ENCODE measurements at regions not wholly inside any gene's neighbourhood (a gene's known extent, or its start where the extent isn't known, plus 50 kb on each side); places are given as distances from the start of the nearest gene placed in this dataset.

GRCh38 chr12:114744285-114744684 lies 60.3 kb upstream of the TBX3 start:
- Histone ChIP-seq H4K20me1 (ENCODE audit: insufficient read depth, poor library complexity, severe bottlenecking) (no peaks in the 10 kb centered on the region), H3K27ac (peak overlapping the region; percentile 83), H2AFZ (no peak overlapping the region), H3K4me2 (peak overlapping the region; percentile 14), H3K79me2 (peaks cover 2% of the 10 kb centered on the region), H3K9me2 (replicated peaks; ENCODE audit: insufficient read depth) (no peaks in the 10 kb centered on the region), H3K36me3 (replicated peaks; ENCODE audit: insufficient read depth, low read depth) (no peaks in the 10 kb centered on the region), H3K4me1 (ENCODE audit: insufficient read depth) (peaks cover 28% of the 10 kb centered on the region), H3K9me3 (ENCODE audit: low read depth) (no peaks in the 10 kb centered on the region), H3K4me3 (no peak overlapping the region), H3K27me3 (no peaks in the 10 kb centered on the region)
- DNase-seq (ENCODE audit: low spot score) = no peak
- 87% methylated on average over 6 of the region's 6 CpGs for WGBS (ENCODE audit: low lambda C conversion rate, missing lambda C conversion rate)
- TF ChIP-seq EZH2 (IDR thresholded peaks at IDR 0.05; ENCODE audit: borderline replicate concordance) = no peak
- no peak for TF ChIP-seq CTCF (IDR thresholded peaks at IDR 0.05; ENCODE audit: poor library complexity)
- TF ChIP-seq EZH2phosphoT487 (IDR thresholded peaks at IDR 0.05; ENCODE audit: low read depth, severe bottlenecking, unreplicated experiment) = no peak

- Histone ChIP-seq H3K9me2 (replicated peaks; ENCODE audit: insufficient read depth) (no peaks in the 10 kb centered on the region), H3K4me3 (no peak overlapping the region), H3K4me2 (no peak overlapping the region), H3K9me3 (ENCODE audit: low read depth) (no peaks in the 10 kb centered on the region), H3K79me2 (peaks cover 2% of the 10 kb centered on the region), H3K27me3 (no peaks in the 10 kb centered on the region), H3K36me3 (replicated peaks; ENCODE audit: insufficient read depth, low read depth) (no peaks in the 10 kb centered on the region), H2AFZ (no peak overlapping the region), H3K27ac (peak overlapping the region; percentile 83), H4K20me1 (ENCODE audit: insufficient read depth, poor library complexity, severe bottlenecking) (no peaks in the 10 kb centered on the region), H3K4me1 (ENCODE audit: insufficient read depth) (peaks cover 23% of the 10 kb centered on the region)
- 88% methylated on average over 1 of the region's 1 CpG for WGBS (ENCODE audit: low lambda C conversion rate, missing lambda C conversion rate)
- TF ChIP-seq CTCF (IDR thresholded peaks at IDR 0.05; ENCODE audit: poor library complexity) (no peak), EZH2 (IDR thresholded peaks at IDR 0.05; ENCODE audit: borderline replicate concordance) (no peak), EZH2phosphoT487 (IDR thresholded peaks at IDR 0.05; ENCODE audit: low read depth, severe bottlenecking, unreplicated experiment) (no peak)
- no peak for DNase-seq (ENCODE audit: low spot score)
Observed at GRCh38 chr12:114743799-114744198, 59.8 kb upstream of the TBX3 start.

GRCh38 chr12:114743289-114743688 lies 59.3 kb upstream of the TBX3 start:
- no peaks in the 10 kb centered on the region for H3K9me3 ChIP-seq (ENCODE audit: low read depth)
- H2AFZ ChIP-seq = no peak overlapping the region
- no peak overlapping the region for H3K4me2 ChIP-seq
- no peak overlapping the region for H3K4me3 ChIP-seq
- peak overlapping the region; percentile 83 for H3K27ac ChIP-seq
- H3K79me2 ChIP-seq = peaks cover 2% of the 10 kb centered on the region
- no peaks in the 10 kb centered on the region for H3K9me2 ChIP-seq (replicated peaks; ENCODE audit: insufficient read depth)
- H4K20me1 ChIP-seq (ENCODE audit: insufficient read depth, poor library complexity, severe bottlenecking) = no peaks in the 10 kb centered on the region
- TF ChIP-seq EZH2 (IDR thresholded peaks at IDR 0.05; ENCODE audit: borderline replicate concordance) = no peak
- no peak for TF ChIP-seq EZH2phosphoT487 (IDR thresholded peaks at IDR 0.05; ENCODE audit: low read depth, severe bottlenecking, unreplicated experiment)
- TF ChIP-seq CTCF (IDR thresholded peaks at IDR 0.05; ENCODE audit: poor library complexity) = no peak
- H3K27me3 ChIP-seq = no peaks in the 10 kb centered on the region
- peaks cover 22% of the 10 kb centered on the region for H3K4me1 ChIP-seq (ENCODE audit: insufficient read depth)
- WGBS (ENCODE audit: low lambda C conversion rate, missing lambda C conversion rate) = 87% methylated on average over 4 of the region's 4 CpGs
- no peak for DNase-seq (ENCODE audit: low spot score)
- no peaks in the 10 kb centered on the region for H3K36me3 ChIP-seq (replicated peaks; ENCODE audit: insufficient read depth, low read depth)

- Histone ChIP-seq H3K27me3 (no peaks in the 10 kb centered on the region), H3K36me3 (replicated peaks; ENCODE audit: insufficient read depth, low read depth) (no peaks in the 10 kb centered on the region), H3K4me3 (no peak overlapping the region), H3K9me3 (ENCODE audit: low read depth) (no peaks in the 10 kb centered on the region), H3K79me2 (peaks cover 2% of the 10 kb centered on the region), H3K27ac (no peak overlapping the region), H3K4me1 (ENCODE audit: insufficient read depth) (peaks cover 22% of the 10 kb centered on the region), H3K4me2 (no peak overlapping the region), H2AFZ (no peak overlapping the region), H3K9me2 (replicated peaks; ENCODE audit: insufficient read depth) (no peaks in the 10 kb centered on the region), H4K20me1 (ENCODE audit: insufficient read depth, poor library complexity, severe bottlenecking) (no peaks in the 10 kb centered on the region)
- WGBS (ENCODE audit: low lambda C conversion rate, missing lambda C conversion rate) = 72% methylated on average over 9 of the region's 9 CpGs
- TF ChIP-seq EZH2phosphoT487 (IDR thresholded peaks at IDR 0.05; ENCODE audit: low read depth, severe bottlenecking, unreplicated experiment) = no peak
- TF ChIP-seq CTCF (IDR thresholded peaks at IDR 0.05; ENCODE audit: poor library complexity) = no peak
- TF ChIP-seq EZH2 (IDR thresholded peaks at IDR 0.05; ENCODE audit: borderline replicate concordance) = no peak
- DNase-seq (ENCODE audit: low spot score) = no peak
Observed at GRCh38 chr12:114742363-114742762, 58.4 kb upstream of the TBX3 start.

All from hepatocyte (in vitro differentiated cells).